DOHH2 (cell line): ENCODE measurements at regions not wholly inside any gene's neighbourhood (a gene's known extent, or its start where the extent isn't known, plus 50 kb on each side); places are given as distances from the start of the nearest gene placed in this dataset.
"Not testable (repeated sequence)": the region's sequence is repeated elsewhere in the genome, so short reads cannot be mapped to it uniquely, and the experiment has no call there.

Source experiments
- H3F3A ChIP-seq: fragments of 200-600 bp; sonication (generic), shearing (Covaris generic); 2 replicates; pipeline ENCODE4 v1.6.0; 2016; ENCODE audit warnings: antibody characterized with exemption, mild to moderate bottlenecking; ENCODE audit not compliant: control insufficient read depth, insufficient read depth
- H3K27ac ChIP-seq: fragments of 200-600 bp; sonication (generic); 2 replicates; pipeline ENCODE4 v1.5.1; 2014; ENCODE audit warnings: low read depth, mild to moderate bottlenecking, low read length, moderate library complexity
- H3K27me3 ChIP-seq: fragments of 200-600 bp; sonication (generic); 2 replicates; pipeline ENCODE4 v1.6.1; 2014; ENCODE audit warnings: mild to moderate bottlenecking, low read length, mixed read lengths; ENCODE audit not compliant: control insufficient read depth
- H3K36me3 ChIP-seq: fragments of 200-600 bp; sonication (generic); 2 replicates; pipeline ENCODE4 v1.6.1; 2014; ENCODE audit warnings: mild to moderate bottlenecking, low read length, moderate library complexity, mixed read lengths; ENCODE audit not compliant: control insufficient read depth
- H3K4me1 ChIP-seq: fragments of 200-600 bp; sonication (generic); 2 replicates; pipeline ENCODE4 v1.6.1; 2014; ENCODE audit warnings: mild to moderate bottlenecking, low read length, mixed read lengths; ENCODE audit not compliant: control insufficient read depth
- H3K4me2 ChIP-seq: fragments of 200-600 bp; sonication (generic); 2 replicates; pipeline ENCODE4 v1.6.0; 2014; ENCODE audit warnings: mild to moderate bottlenecking, low read length, moderate library complexity
- H3K4me3 ChIP-seq: fragments of 200-600 bp; sonication (generic); 2 replicates; pipeline ENCODE4 v1.5.1; 2014; ENCODE audit warnings: mild to moderate bottlenecking, low read length, mixed read lengths
- H3K79me2 ChIP-seq: fragments of 200-600 bp; sonication (generic); 2 replicates; pipeline ENCODE4 v1.6.1; 2014; ENCODE audit warnings: mild to moderate bottlenecking, low read length, mixed read lengths; ENCODE audit not compliant: control insufficient read depth
- H3K9me2 ChIP-seq: fragments of 200-600 bp; sonication (generic); replicated peaks from 2 replicates; pipeline ENCODE4 v1.6.1; 2014; ENCODE audit warnings: mild to moderate bottlenecking, low read length, mixed read lengths; ENCODE audit not compliant: control insufficient read depth
- H3K9me3 ChIP-seq: fragments of 200-600 bp; sonication (generic); 2 replicates; pipeline ENCODE4 v1.6.1; 2014; ENCODE audit warnings: antibody characterized with exemption, low read length, mixed read lengths; ENCODE audit not compliant: control insufficient read depth, insufficient read depth
- H4K20me1 ChIP-seq: fragments of 200-600 bp; sonication (generic); 2 replicates; pipeline ENCODE4 v1.6.0; 2014; ENCODE audit warnings: low read depth, mild to moderate bottlenecking, antibody characterized with exemption, low read length, moderate library complexity; ENCODE audit not compliant: control insufficient read depth, insufficient read depth
- CTCF ChIP-seq: fragments of 200-600 bp; sonication (generic); IDR thresholded peaks from one replicate; pipeline ENCODE4 v1.5.1; 2014; ENCODE audit warnings: antibody characterized with exemption, mild to moderate bottlenecking, low read depth, low read length; ENCODE audit not compliant: poor library complexity, severe bottlenecking
- EZH2phosphoT487 ChIP-seq: fragments of 200-600 bp; sonication (generic); IDR thresholded peaks from 2 replicates; pipeline ENCODE4 v1.6.1; 2017; ENCODE audit warnings: borderline replicate concordance, mild to moderate bottlenecking, antibody characterized with exemption, low read length, moderate library complexity, mixed read lengths

GRCh38 chr2:16911746-16912145 lies 246.1 kb upstream of the CYRIA start:
- Histone ChIP-seq H4K20me1 (no peaks in the 10 kb centered on the region), H3K27ac (no peak overlapping the region), H3K9me2 (no peaks in the 10 kb centered on the region), H3K9me3 (no peaks in the 10 kb centered on the region), H3K79me2 (no peaks in the 10 kb centered on the region), H3K36me3 (no peaks in the 10 kb centered on the region), H3F3A (no peaks in the 10 kb centered on the region), H3K4me3 (no peak overlapping the region), H3K4me1 (no peaks in the 10 kb centered on the region), H3K4me2 (no peak overlapping the region), H3K27me3 (no peaks in the 10 kb centered on the region)
- TF ChIP-seq CTCF (no peak), EZH2phosphoT487 (no peak)

GRCh38 chr2:16908656-16909055 lies 243.0 kb upstream of the CYRIA start:
- TF ChIP-seq EZH2phosphoT487 (no peak), CTCF (no peak)
- no peaks in the 10 kb centered on the region for H3K79me2 ChIP-seq
- no peak overlapping the region for H3K4me2 ChIP-seq
- no peak overlapping the region for H3K4me3 ChIP-seq
- H3K27me3 ChIP-seq, result no peaks in the 10 kb centered on the region
- H3K4me1 ChIP-seq, result no peaks in the 10 kb centered on the region
- H3K27ac ChIP-seq, result no peak overlapping the region
- no peaks in the 10 kb centered on the region for H4K20me1 ChIP-seq
- no peaks in the 10 kb centered on the region for H3K36me3 ChIP-seq
- no peaks in the 10 kb centered on the region for H3K9me3 ChIP-seq
- no peaks in the 10 kb centered on the region for H3F3A ChIP-seq
- H3K9me2 ChIP-seq, result no peaks in the 10 kb centered on the region

GRCh38 chr2:16907645-16908282 lies 242.1 kb upstream of the CYRIA start:
- H3K4me3 ChIP-seq, result no peak overlapping the region
- H3K9me3 ChIP-seq, result no peaks in the 10 kb centered on the region
- no peak for TF ChIP-seq EZH2phosphoT487
- TF ChIP-seq CTCF, result no peak
- H3F3A ChIP-seq, result no peaks in the 10 kb centered on the region
- H3K9me2 ChIP-seq, result no peaks in the 10 kb centered on the region
- no peaks in the 10 kb centered on the region for H3K4me1 ChIP-seq
- H3K4me2 ChIP-seq, result no peak overlapping the region
- no peaks in the 10 kb centered on the region for H3K79me2 ChIP-seq
- H3K27me3 ChIP-seq, result no peaks in the 10 kb centered on the region
- no peak overlapping the region for H3K27ac ChIP-seq
- no peaks in the 10 kb centered on the region for H4K20me1 ChIP-seq
- no peaks in the 10 kb centered on the region for H3K36me3 ChIP-seq

- H3K4me2 ChIP-seq, H3K79me2 ChIP-seq, H3K36me3 ChIP-seq, H3K4me3 ChIP-seq, H4K20me1 ChIP-seq, H3K4me1 ChIP-seq, H3K9me3 ChIP-seq, H3K27me3 ChIP-seq, H3F3A ChIP-seq, H3K9me2 ChIP-seq, H3K27ac ChIP-seq: not testable (repeated sequence)
These were observed 239.7 kb upstream of the CYRIA start for GRCh38 chr2:16905325-16905724.
